ENCODE measurements at regions not wholly inside any gene's neighbourhood (a gene's known extent, or its start where the extent isn't known, plus 50 kb on each side); places are given as distances from the start of the nearest gene placed in this dataset.

GRCh38 chr9:84136119-84136868 lies 155.7 kb downstream of the RMI1 start:
- DNase-seq = peak; percentile 76

DNA sequence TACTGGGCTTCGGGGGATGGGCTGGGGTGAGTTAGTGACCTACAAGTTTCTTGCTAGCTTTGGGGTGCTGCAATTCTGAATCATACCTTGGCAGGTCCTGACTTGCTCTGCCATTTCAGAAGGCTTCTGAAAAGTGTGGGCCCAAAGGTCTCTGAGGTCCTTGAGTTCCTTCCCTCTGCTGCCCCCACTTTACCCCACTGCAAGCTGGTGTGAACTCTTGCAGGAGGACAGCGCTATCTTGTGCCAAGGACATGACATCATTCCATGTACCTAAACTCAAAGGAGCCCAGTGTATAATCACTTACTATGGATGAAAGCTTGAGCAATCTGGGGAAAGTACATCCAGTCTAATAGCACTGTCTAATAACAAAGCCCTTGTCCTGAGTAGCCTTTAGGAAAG lies 157.4 kb downstream of the RMI1 start:
- peak; percentile 40 for DNase-seq

- no peak for DNase-seq
Measured at GRCh38 chr9:84138541-84138940, 157.9 kb downstream of the RMI1 start.

DNA sequence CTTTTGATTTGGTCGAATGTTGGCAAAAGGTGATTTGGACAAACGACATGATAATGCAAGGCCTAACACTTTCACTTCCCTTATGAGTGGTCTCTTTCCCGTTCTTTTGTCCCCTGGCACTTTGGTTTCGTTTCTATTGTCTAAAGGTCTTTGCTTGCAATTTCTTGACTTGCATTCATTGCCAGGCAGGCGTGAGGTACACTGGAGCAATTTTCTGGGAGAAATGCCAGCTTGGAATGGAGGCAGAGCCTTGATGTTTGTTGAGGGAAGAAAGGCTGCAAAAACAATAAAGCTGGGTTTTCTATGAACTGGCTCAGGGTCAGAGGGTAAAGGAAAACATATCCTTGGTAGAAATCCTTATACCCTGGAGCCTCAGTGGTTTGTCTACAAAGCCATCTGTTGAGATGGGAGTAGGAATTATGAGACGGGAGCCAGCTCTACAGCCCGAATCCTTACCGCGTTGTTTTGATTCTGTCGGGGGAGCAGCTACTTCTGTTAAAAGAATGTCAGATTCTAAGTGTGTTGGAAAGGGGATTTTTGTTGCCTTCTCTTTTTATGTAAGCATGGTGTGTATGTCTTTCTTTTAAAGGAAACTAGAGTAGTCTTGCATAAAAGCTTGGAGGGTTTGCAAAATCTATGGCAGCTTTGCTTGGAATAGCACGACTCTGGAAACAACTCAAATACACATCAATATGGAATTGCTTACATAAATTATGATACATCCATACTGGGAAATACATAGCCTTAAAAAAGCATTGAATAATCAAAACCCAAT lies 158.9 kb downstream of the RMI1 start:
- DNase-seq = peak; percentile 58

GRCh38 chr9:84140535-84141101 lies 160.0 kb downstream of the RMI1 start:
- DNase-seq = peak; percentile 56

- peak; percentile 62 for DNase-seq
Measured at GRCh38 chr9:84141741-84142370, 161.3 kb downstream of the RMI1 start.

DNA sequence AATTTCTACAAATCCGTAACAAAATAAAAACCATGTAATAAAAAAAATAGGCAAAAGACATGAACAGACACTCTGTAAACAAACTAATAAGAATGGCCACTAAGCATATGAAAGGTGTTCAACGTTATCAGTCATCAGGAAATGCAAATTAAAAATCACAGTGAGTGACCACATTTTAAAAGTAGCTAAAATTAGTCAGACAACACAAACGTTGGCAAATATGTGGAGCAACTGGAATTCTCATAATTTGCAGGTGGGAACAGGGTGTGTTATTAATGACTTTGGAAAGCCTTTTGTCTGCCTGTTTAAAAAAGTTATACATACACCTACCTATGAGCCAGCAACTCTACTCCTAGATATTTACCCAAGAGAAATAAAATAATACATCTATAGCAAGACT lies 164.4 kb downstream of the RMI1 start:
- no peak for DNase-seq

DNA sequence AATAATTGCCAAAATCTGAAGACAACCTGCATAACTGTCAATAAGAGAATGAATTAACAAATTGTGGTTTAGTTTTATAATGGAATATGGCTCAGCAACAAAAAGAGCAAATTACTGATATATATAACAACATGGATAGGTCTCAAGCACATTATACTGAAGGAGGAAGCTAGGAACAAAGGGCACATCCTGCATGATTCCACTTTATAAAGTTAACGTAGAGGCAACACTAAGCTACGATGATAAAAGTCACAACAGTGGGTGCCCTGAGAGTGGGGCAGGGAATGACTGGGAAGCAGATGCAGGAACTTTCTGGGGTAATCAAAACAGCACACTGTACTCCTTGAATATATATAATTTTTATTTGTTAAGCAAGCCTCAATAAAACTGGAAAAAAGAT lies 165.2 kb downstream of the RMI1 start:
- no peak for DNase-seq

GRCh38 chr9:84146893-84147710 lies 166.5 kb downstream of the RMI1 start:
- DNase-seq = peak; percentile 37

DNA sequence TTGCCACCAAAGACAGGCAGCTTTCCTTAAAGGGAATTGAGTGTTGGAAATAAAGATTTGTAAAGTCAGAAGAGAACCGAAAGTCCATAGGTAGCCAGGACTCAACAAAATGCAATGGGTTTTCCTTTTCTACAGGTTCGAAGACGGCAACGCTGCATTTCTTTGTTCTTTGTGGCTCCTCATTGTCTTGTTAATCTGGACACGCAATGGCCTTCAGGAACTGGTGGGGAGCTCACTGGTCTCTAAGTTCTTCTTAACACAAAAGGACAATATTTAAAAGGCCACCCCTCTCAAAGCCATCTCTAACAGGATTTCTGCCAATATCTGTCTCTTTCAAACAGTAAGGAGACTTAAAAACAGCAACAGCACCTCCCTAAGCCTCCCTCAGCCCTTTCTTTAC lies 170.6 kb downstream of the RMI1 start:
- DNase-seq = no peak

DNA sequence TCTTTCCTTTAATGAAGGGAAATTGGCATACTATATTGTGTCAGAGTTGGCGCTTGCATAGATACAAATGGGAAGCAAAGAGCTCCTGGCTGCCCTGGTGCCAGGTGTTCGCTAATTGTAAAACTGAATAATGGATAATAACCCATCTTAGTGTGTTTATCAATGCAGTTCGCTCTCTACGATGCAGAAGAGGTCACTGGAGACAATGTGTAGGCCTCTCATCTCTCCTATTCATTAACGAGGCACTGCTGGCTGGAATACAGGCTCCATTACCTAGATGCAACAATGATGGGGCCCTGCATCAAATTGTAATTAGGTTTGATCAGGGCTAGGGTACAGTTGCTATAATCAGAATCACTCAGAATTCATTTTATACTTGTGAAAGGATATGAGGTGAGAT lies 171.0 kb downstream of the RMI1 start:
- peak; percentile 95 for DNase-seq

DNA sequence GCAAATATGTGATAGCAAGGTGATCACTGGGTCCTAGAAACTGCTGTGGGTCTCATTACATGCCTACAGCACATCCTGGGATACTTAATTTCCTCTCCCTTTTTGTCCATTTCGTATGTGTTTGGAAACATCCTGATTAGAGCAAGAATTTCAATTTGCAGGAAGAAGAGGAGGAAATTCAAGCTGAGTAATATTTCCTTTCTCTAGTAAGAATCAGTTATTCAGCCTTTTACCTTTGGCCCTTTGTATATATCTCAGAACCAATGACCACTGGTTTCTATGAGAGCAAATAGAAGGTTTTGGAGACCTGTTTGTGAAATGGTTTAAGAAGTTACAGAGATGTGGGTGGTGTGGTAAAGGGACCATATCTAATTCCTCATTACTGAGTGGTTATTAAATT lies 171.6 kb downstream of the RMI1 start:
- DNase-seq = no peak

DNA sequence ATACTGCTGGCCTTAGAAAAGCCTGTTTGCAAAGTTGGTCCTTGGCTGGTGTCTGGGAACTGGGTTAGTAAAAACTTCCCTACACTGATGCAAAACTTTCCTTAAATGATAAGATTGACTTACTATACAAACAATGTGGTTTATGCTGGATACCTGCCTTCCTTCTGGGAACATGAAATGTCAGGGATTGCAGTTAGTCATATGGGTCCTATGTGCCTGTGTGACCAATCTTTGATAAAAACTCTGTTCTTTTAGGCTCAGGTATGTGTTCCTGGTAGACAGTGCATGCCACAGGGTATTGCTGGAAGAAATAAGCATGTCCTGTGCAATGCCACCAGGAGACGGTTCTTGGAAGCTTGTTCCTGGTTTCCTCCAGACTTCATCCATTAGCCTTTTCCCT lies 173.3 kb downstream of the RMI1 start:
- DNase-seq = no peak

- no peak for DNase-seq
Measured at GRCh38 chr9:84154320-84154719, 173.7 kb downstream of the RMI1 start.

- no peak for DNase-seq
Measured at GRCh38 chr9:84163052-84163650, 177.4 kb downstream of the SLC28A3 start.

DNA sequence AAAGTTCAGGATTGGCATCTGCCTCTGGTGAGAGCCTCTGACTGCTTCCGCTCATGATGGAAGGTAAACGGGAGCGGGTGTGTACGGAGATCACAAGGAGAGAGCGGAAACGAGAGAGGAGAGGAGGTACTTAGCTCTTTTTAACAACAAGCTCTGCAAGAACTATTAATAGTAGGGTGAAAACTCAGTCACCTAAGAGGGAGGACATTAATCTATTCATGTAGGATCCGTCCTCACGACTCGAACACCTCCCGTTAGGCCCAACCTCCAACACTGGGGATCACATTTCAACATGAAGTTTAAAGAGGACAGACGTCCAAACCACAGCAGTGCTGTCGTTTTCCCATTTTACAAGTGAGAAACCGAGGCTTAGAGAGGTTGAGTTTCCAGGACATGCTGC lies 173.7 kb downstream of the SLC28A3 start:
- DNase-seq = no peak

DNA sequence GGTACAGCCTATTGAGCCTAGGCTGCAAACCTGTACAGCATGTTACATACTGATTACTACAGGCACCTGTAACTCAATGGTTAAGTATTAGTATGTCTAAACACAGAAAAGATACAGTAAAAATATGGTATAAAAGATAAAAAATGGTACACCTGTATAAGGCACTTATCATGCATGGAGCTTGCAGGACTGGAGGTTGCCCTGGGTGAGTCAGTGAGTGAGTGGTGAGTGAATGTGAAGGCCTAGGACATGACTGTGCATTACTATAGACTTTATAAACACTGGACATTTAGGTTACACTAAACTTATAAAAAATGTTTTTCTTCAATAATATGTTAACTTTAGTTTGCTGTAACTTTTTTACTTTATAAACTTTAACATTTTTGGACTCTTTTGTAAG lies 171.3 kb downstream of the SLC28A3 start:
- DNase-seq = no peak

DNA sequence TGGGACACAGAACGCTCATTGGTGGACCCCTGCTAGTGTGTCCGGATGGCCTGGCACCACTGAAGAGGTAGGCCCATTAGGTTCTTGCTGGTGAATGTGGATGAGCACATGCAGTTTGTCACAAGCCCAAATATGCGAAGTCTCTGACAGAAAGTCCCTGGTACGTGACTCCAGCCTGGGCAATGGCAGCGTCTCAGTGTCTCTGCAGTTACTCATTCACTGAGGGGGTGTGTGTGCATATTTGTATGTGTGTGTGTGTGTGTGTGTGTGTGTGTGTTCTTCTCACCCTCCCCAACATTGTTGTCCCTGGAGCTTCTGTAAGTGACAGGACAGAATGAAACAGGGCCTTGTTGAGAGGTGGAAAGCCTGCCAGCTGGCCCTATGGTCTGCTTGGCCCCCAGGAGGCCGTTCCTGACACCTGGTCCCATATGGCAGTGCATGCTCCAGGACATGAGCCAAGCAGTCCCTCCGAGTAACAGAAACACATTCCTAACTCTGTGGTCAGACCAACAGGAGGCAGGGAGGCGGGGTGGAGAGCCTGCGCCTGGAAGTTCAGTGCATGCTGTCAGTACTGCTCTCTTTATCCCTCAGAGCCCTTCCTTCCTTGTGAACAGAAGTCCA lies 169.9 kb downstream of the SLC28A3 start:
- DNase-seq = no peak

- no peak for DNase-seq
Measured at GRCh38 chr9:84173961-84174360, 166.6 kb downstream of the SLC28A3 start.

DNA sequence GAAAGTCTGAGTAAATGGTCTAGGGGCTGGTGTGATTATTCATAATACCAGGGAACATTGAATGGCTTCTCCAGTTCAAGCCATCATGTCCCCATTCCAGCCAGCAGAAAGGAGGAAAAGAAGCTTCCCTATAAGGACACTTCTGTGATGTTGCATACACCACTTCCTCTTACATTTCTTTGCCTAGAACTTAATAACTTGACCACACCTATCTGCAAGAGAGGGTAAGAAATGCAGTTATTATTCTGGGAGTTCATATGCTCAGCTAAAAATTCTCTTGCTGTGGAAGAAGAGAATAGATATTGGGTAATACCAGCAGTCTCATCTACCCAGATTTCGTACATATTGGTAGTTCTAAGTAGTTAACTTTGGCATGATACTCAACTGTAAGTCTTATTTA lies 166.1 kb downstream of the SLC28A3 start:
- DNase-seq = no peak

GRCh38 chr9:84177407-84177806 lies 163.2 kb downstream of the SLC28A3 start:
- DNase-seq = no peak

DNA sequence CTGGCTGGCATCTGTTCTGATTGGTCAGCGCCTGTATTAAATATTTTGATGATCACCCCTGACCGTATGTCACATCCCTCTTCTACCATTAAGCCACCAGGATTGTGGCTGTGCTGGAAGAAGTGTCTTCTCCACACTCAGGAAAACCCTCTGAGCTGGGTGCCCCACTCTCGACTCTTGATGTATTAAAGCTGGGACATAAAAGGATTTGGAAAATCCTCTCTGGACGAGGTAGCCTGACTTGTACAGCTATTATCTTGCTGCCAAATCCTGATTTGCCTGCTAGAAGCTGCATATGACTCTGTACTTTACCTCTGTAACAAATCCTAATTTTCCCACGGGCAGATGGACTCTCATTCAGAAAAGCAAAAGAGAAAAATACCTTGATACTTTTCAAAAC lies 161.0 kb downstream of the SLC28A3 start:
- no peak for DNase-seq
